H1 (cell line): ENCODE measurements at regions not wholly inside any gene's neighbourhood (a gene's known extent, or its start where the extent isn't known, plus 50 kb on each side); places are given as distances from the start of the nearest gene placed in this dataset.

Experiments
- CTCF ChIA-PET: fragments of 300-600 bp; sonication (Branson Sonifier 250); formaldehyde crosslinking; loops from one replicate; lab custom pipeline; 2021; ENCODE audit not compliant: partially characterized antibody; lab: Charles Lee
- POLR2A ChIA-PET: fragments of 300-600 bp; sonication (Branson Sonifier 250); formaldehyde crosslinking; loops from one replicate; lab custom pipeline; 2021; ENCODE audit warnings: inconsistent platforms; ENCODE audit not compliant: partially characterized antibody; lab: Charles Lee
- DNase-seq, 2 experiments: peaks; one replicate each; pipeline versions ENCODE4 v3.0.0 to v3.0.0-alpha.2; 2010 to 2022; ENCODE audit warnings: low spot score in 2 of 2, low read depth in 1 of 2, mixed read lengths in 1 of 2
- FAIRE-seq: peaks from 2 replicates; lab custom pipeline; 2011; peaks lifted over from hg19 to GRCh38; lab: Jason Lieb, UNC
- H2AFZ ChIP-seq: 2 replicates; pipeline ENCODE4 v1.8.1; 2012; ENCODE audit warnings: low read length, inconsistent platforms
- H2AK5ac ChIP-seq: 2 replicates; pipeline ENCODE4 v1.6.1; 2013; ENCODE audit warnings: low read depth, low read length
- H2BK120ac ChIP-seq: replicated peaks from 2 replicates; pipeline ENCODE3; 2013; ENCODE audit warnings: low read depth, low read length, inconsistent platforms
- H2BK12ac ChIP-seq: 2 replicates; pipeline ENCODE4 v1.6.1; 2013; ENCODE audit warnings: low read depth, low read length
- H2BK15ac ChIP-seq: 2 replicates; pipeline ENCODE4 v1.6.1; 2013; ENCODE audit warnings: low read length
- H2BK20ac ChIP-seq: 2 replicates; pipeline ENCODE4 v1.6.1; 2013; ENCODE audit warnings: low read length
- H2BK5ac ChIP-seq: 2 replicates; pipeline ENCODE4 v1.6.1; 2013; ENCODE audit warnings: low read depth, low read length
- H3K14ac ChIP-seq: 2 replicates; pipeline ENCODE4 v1.6.1; 2013; ENCODE audit warnings: inconsistent platforms; ENCODE audit not compliant: insufficient read length
- H3K18ac ChIP-seq: 2 replicates; pipeline ENCODE4 v1.6.1; 2013; ENCODE audit warnings: low read length; ENCODE audit errors: extremely low read depth
- H3K23ac ChIP-seq: 2 replicates; pipeline ENCODE4 v1.6.1; 2013; ENCODE audit warnings: inconsistent platforms; ENCODE audit not compliant: insufficient read length
- H3K23me2 ChIP-seq: 2 replicates; pipeline ENCODE4 v1.6.1; 2013; ENCODE audit warnings: low read depth, low read length
- H3K27ac ChIP-seq: 2 replicates; pipeline ENCODE4 v1.6.1; 2011; ENCODE audit warnings: low read depth, low read length, inconsistent platforms
- H3K27me3 ChIP-seq, 4 experiments: replicated peaks in 1 of 4; 1 replicate in 1 of 4; 2 replicates in 3 of 4; pipeline versions ENCODE4 v1.6.1 to v1.8.1; 2011 to 2013; ENCODE audit warnings: low read length in 3 of 4, mild to moderate bottlenecking in 3 of 4, inconsistent platforms in 2 of 4, mixed read lengths in 2 of 4, moderate library complexity in 1 of 4; ENCODE audit not compliant: control insufficient read depth in 3 of 4, insufficient read depth in 3 of 4; ENCODE audit errors: extremely low read depth in 1 of 4
- H3K36me3 ChIP-seq, 4 experiments: 2 replicates each; pipeline versions ENCODE4 v1.6.1 to v1.8.1; 2011 to 2013; ENCODE audit warnings: mild to moderate bottlenecking in 4 of 4, low read length in 3 of 4, moderate library complexity in 2 of 4, control low read depth in 1 of 4, inconsistent platforms in 1 of 4; ENCODE audit not compliant: insufficient read depth in 4 of 4, control insufficient read depth in 2 of 4
- H3K4ac ChIP-seq: replicated peaks from 2 replicates; pipeline ENCODE3; 2013; ENCODE audit warnings: low read length, low read depth, mixed read lengths, inconsistent platforms; ENCODE audit not compliant: insufficient read length
- H3K4me1 ChIP-seq, 4 experiments: replicated peaks in 1 of 4; 1 replicate in 1 of 4; 2 replicates in 3 of 4; pipeline versions ENCODE4 v1.6.1 to v1.8.1; 2011 to 2013; ENCODE audit warnings: low read length in 3 of 4, inconsistent platforms in 2 of 4, mixed read lengths in 1 of 4; ENCODE audit not compliant: insufficient read depth in 4 of 4, control insufficient read depth in 3 of 4
- H3K4me2 ChIP-seq, 2 experiments: 2 replicates each; pipeline versions ENCODE4 v1.6.1 to v1.8.1; 2011 to 2013; ENCODE audit warnings: low read depth in 2 of 2, low read length in 2 of 2, control low read depth in 1 of 2, inconsistent platforms in 1 of 2, mild to moderate bottlenecking in 1 of 2; ENCODE audit not compliant: insufficient read depth in 1 of 2
- H3K4me3 ChIP-seq, 4 experiments: fragments of 200-600, 300-600 bp in 1 of 4; sonication (generic), shearing (Covaris generic), sonication (Bioruptor Twin) in 1 of 4; 2 replicates each; pipeline versions ENCODE4 v1.5.1 to v1.8.1; 2011 to 2016; ENCODE audit warnings: low read length in 4 of 4, low read depth in 3 of 4, control low read depth in 2 of 4, inconsistent platforms in 2 of 4, mild to moderate bottlenecking in 2 of 4, mixed read lengths in 1 of 4, moderate library complexity in 1 of 4; ENCODE audit not compliant: insufficient read depth in 2 of 4; ENCODE audit errors: extremely low read depth in 1 of 4
- H3K56ac ChIP-seq: replicated peaks from 2 replicates; pipeline ENCODE3; 2013; ENCODE audit warnings: low read depth, mild to moderate bottlenecking, mixed read lengths, low read length, inconsistent platforms; ENCODE audit not compliant: insufficient read length
- H3K79me1 ChIP-seq: 2 replicates; pipeline ENCODE4 v1.6.1; 2013; ENCODE audit warnings: low read depth, low read length, control low read depth
- H3K79me2 ChIP-seq, 2 experiments: 2 replicates each; pipeline versions ENCODE4 v1.6.1 to v1.8.1; 2012 to 2013; ENCODE audit warnings: low read length in 2 of 2, mild to moderate bottlenecking in 2 of 2, inconsistent platforms in 1 of 2; ENCODE audit not compliant: insufficient read depth in 2 of 2, control insufficient read depth in 1 of 2
- H3K9ac ChIP-seq, 4 experiments: replicated peaks in 1 of 4; 1 replicate in 1 of 4; 2 replicates in 3 of 4; pipeline versions ENCODE4 v1.6.1 to v1.8.1; 2011 to 2013; ENCODE audit warnings: low read depth in 3 of 4, low read length in 3 of 4, control low read depth in 2 of 4, mild to moderate bottlenecking in 2 of 4, moderate library complexity in 2 of 4, inconsistent platforms in 1 of 4; ENCODE audit errors: extremely low read depth in 1 of 4
- H3K9me3 ChIP-seq, 2 experiments: 2 replicates each; pipeline versions ENCODE4 v1.6.1 to v1.8.1; 2012 to 2013; ENCODE audit warnings: mild to moderate bottlenecking in 2 of 2, moderate library complexity in 2 of 2, control low read depth in 1 of 2, inconsistent platforms in 1 of 2, low read depth in 1 of 2, low read length in 1 of 2, mixed read lengths in 1 of 2; ENCODE audit not compliant: insufficient read depth in 2 of 2
- H4K20me1 ChIP-seq, 2 experiments: replicated peaks in 1 of 2; 2 replicates each; pipeline versions ENCODE3 to v1.8.1; 2011 to 2013; ENCODE audit warnings: inconsistent platforms in 2 of 2, low read length in 2 of 2, mild to moderate bottlenecking in 1 of 2; ENCODE audit not compliant: insufficient read depth in 2 of 2, control insufficient read depth in 1 of 2
- H4K5ac ChIP-seq: 2 replicates; pipeline ENCODE4 v1.6.1; 2013; ENCODE audit warnings: low read length, low read depth, mixed read lengths, inconsistent platforms; ENCODE audit not compliant: insufficient read length
- H4K8ac ChIP-seq: 2 replicates; pipeline ENCODE4 v1.8.0; 2013; ENCODE audit warnings: mild to moderate bottlenecking, moderate library complexity, low read length, inconsistent platforms; ENCODE audit not compliant: insufficient read depth; ENCODE audit errors: extremely low read depth
- H4K91ac ChIP-seq: replicated peaks from 2 replicates; pipeline ENCODE3; 2013; ENCODE audit warnings: low read length, mixed read lengths, inconsistent platforms; ENCODE audit not compliant: insufficient read length
- BRCA1 ChIP-seq: IDR thresholded peaks from 2 replicates; pipeline ENCODE4 v1.6.1; 2012; ENCODE audit warnings: low read depth, low read length, improper control_type of control experiment
- EGR1 ChIP-seq: IDR thresholded peaks from 2 replicates; pipeline ENCODE4 v1.6.1; 2011; ENCODE audit warnings: low read depth, low read length, borderline replicate concordance
- EP300 ChIP-seq, 2 experiments: IDR thresholded peaks; 1 replicate in 1 of 2; 2 replicates in 1 of 2; pipeline ENCODE4 v1.6.1; 2011 to 2012; ENCODE audit warnings: low read depth in 2 of 2, low read length in 2 of 2, mild to moderate bottlenecking in 2 of 2, borderline replicate concordance in 1 of 2, inconsistent platforms in 1 of 2, moderate library complexity in 1 of 2
- KDM5A ChIP-seq: fragments of 200-600 bp; IDR thresholded peaks from 2 replicates; pipeline ENCODE4 v1.7.1; 2012; ENCODE audit warnings: mild to moderate bottlenecking, low read length, inconsistent platforms, mixed read lengths
- SRF ChIP-seq: IDR thresholded peaks from 2 replicates; pipeline ENCODE4 v1.6.1; 2011; ENCODE audit warnings: mild to moderate bottlenecking, low read depth, low read length, moderate library complexity
- TEAD4 ChIP-seq: IDR thresholded peaks from 2 replicates; pipeline ENCODE4 v1.6.1; 2012; ENCODE audit warnings: low read depth, low read length, inconsistent platforms, mixed read lengths
- WGBS, 2 experiments: shearing (Covaris generic) in 1 of 2; methylation state at CpG; one replicate each; pipeline versions ENCODE4 v1.1.6 to v1.1.7; 2013 to 2015; ENCODE audit warnings: low lambda C conversion rate in 2 of 2, mixed read lengths in 2 of 2, inconsistent platforms in 1 of 2, low coverage in 1 of 2, missing lambda C conversion rate in 1 of 2; ENCODE audit not compliant: insufficient replicate concordance in 2 of 2, insufficient coverage in 1 of 2, insufficient read length in 1 of 2; ENCODE audit errors: extremely low coverage in 1 of 2, missing lambda C conversion rate in 1 of 2; 5-methylcytosine and 5-hydroxymethylcytosine counted together

GRCh38 chr10:3950676-3951275 is 165.8 kb upstream of the KLF6 start:
- Histone ChIP-seq H2AK5ac (no peak overlapping the region), H3K36me3 (no peaks in the 10 kb centered on the region), H4K5ac (no peak overlapping the region), H3K79me1 (no peaks in the 10 kb centered on the region), H3K27me3 (no peaks in the 10 kb centered on the region), H4K8ac (no peak overlapping the region)
- ChIA-PET CTCF (interaction anchor here (1.0 kb wide), 1 partner anchor 377 kb away, joined by 3 read pairs; no protein-coding TSS in a partner anchor), POLR2A (no interaction called here)
- no peak for DNase-seq
- no peak for TF ChIP-seq SRF
- no peak for TF ChIP-seq EP300 (IDR thresholded peaks at IDR 0.05; ENCODE audit: borderline replicate concordance in 1 of 2, low read depth in 2 of 2, low read length in 2 of 2)
- TF ChIP-seq KDM5A = no peak
- no peak for TF ChIP-seq TEAD4
- no peak for TF ChIP-seq BRCA1
- TF ChIP-seq EGR1 = no peak
- TF ChIP-seq, all 59 proteins: peak for 0
- H3K4me3 ChIP-seq = no peak overlapping the region
- no peak overlapping the region for H3K14ac ChIP-seq
- no peak for FAIRE-seq
- no peak overlapping the region for H2AFZ ChIP-seq
- H3K18ac ChIP-seq = no peak overlapping the region
- H2BK15ac ChIP-seq = no peak overlapping the region
- no peak overlapping the region for H3K23ac ChIP-seq
- no peak overlapping the region for H2BK120ac ChIP-seq
- H3K79me2 ChIP-seq = no peaks in the 10 kb centered on the region
- H3K4me2 ChIP-seq = no peak overlapping the region
- H2BK12ac ChIP-seq = 0 out of 2 replicates have a peak overlapping the region, but pooled peaks have one; percentile 27
- no peaks in the 10 kb centered on the region for H4K20me1 ChIP-seq
- 94% methylated on average over 12 of the region's 12 CpGs; no CpG with 5 or more reads in 1 of the 2 experiments for WGBS, 2 experiments
- H3K9me3 ChIP-seq = no peaks in the 10 kb centered on the region
- no peak overlapping the region for H3K27ac ChIP-seq
- peaks cover 0 to 5% (median 0%) of the 10 kb centered on the region in 4 experiments; a peak in 2 of 7 replicates for H3K4me1 ChIP-seq
- no peak overlapping the region for H3K4ac ChIP-seq
- no peak overlapping the region for H3K9ac ChIP-seq
- H2BK5ac ChIP-seq = no peak overlapping the region
- H2BK20ac ChIP-seq = no peak overlapping the region
- no peak overlapping the region for H4K91ac ChIP-seq
- H3K56ac ChIP-seq = no peak overlapping the region
- H3K23me2 ChIP-seq = no peaks in the 10 kb centered on the region
